Suprapubic skin (tissue), 4 donors: ENCODE measurements at regions not wholly inside any gene's neighbourhood (a gene's known extent, or its start where the extent isn't known, plus 50 kb on each side); places are given as distances from the start of the nearest gene placed in this dataset.

Experiments used
- DNase-seq, 2 donors: peaks; one replicate each; pipeline ENCODE4 v3.0.0-alpha.2; 2019; ENCODE audit warnings: low spot score in 2 of 2
- H3K27ac ChIP-seq: fragments of 200-600 bp; sonication (generic); one replicate; pipeline ENCODE4 v1.5.1; 2019
- H3K27me3 ChIP-seq: fragments of 200-600 bp; sonication (generic); one replicate; pipeline ENCODE4 v1.5.1; 2019
- H3K36me3 ChIP-seq: fragments of 200-600 bp; sonication (generic); one replicate; pipeline ENCODE4 v1.5.1; 2019
- H3K4me1 ChIP-seq: fragments of 200-600 bp; sonication (generic); one replicate; pipeline ENCODE4 v1.5.1; 2019
- H3K4me3 ChIP-seq: fragments of 200-600 bp; sonication (generic); one replicate; pipeline ENCODE4 v1.5.1; 2019; ENCODE audit warnings: mild to moderate bottlenecking
- H3K9me3 ChIP-seq: fragments of 200-600 bp; sonication (generic); one replicate; pipeline ENCODE4 v1.5.1; 2019
- EP300 ChIP-seq: sonication (generic); formaldehyde crosslinking; IDR thresholded peaks from one replicate; pipeline ENCODE4 v1.6.1; 2017; ENCODE audit warnings: antibody characterized with exemption
- POLR2A ChIP-seq, 2 donors: fragments of 450-650 bp; IDR thresholded peaks; one replicate each; pipeline ENCODE4 v1.6.1; 2017; ENCODE audit warnings: antibody characterized with exemption in 2 of 2, mild to moderate bottlenecking in 2 of 2, moderate library complexity in 2 of 2
- POLR2AphosphoS5 ChIP-seq, 3 donors: sonication (generic); formaldehyde crosslinking; IDR thresholded peaks; one replicate each; pipeline ENCODE4 v1.6.1; 2017; ENCODE audit warnings: antibody characterized with exemption in 3 of 3
- WGBS: methylation state at CpG from one replicate; pipeline ENCODE4 v1.1.5; 2018; 5-methylcytosine and 5-hydroxymethylcytosine counted together

GRCh38 chr19:32294871-32295438 is 50.5 kb upstream of the ZNF507 start:
- Histone ChIP-seq H3K4me1 (no peaks in the 10 kb centered on the region), H3K9me3 (no peaks in the 10 kb centered on the region), H3K36me3 (no peaks in the 10 kb centered on the region), H3K27me3 (no peaks in the 10 kb centered on the region), H3K27ac (no peak overlapping the region), H3K4me3 (no peak overlapping the region)
- DNase-seq, result no peak
- TF ChIP-seq EP300 (no peak), POLR2AphosphoS5 (IDR thresholded peaks at IDR 0.05) (no peak), POLR2A (IDR thresholded peaks at IDR 0.05) (no peak)
- 89% methylated on average over 6 of the region's 6 CpGs for WGBS
